ENCODE measurements at regions not wholly inside any gene's neighbourhood (a gene's known extent, or its start where the extent isn't known, plus 50 kb on each side); places are given as distances from the start of the nearest gene placed in this dataset.

- no peak for TF ChIP-seq SP1 (IDR thresholded peaks at IDR 0.05)
- no peak for TF ChIP-seq FOXK2 (IDR thresholded peaks at IDR 0.05)
- TF ChIP-seq PKNOX1 (IDR thresholded peaks at IDR 0.05), result no peak
- no peak for TF ChIP-seq ELF4 (IDR thresholded peaks at IDR 0.05)
- TF ChIP-seq ZNF384 (IDR thresholded peaks at IDR 0.05), result no peak
- no peak for TF ChIP-seq HDGF (IDR thresholded peaks at IDR 0.05; ENCODE audit: borderline replicate concordance)
- TF ChIP-seq CTBP1 (IDR thresholded peaks at IDR 0.05; ENCODE audit: borderline replicate concordance), result no peak
Measured at GRCh38 chr13:40420160-40420740, 246.2 kb downstream of the FOXO1 start.
